Sigmoid colon (tissue), 6 donors: ENCODE measurements at regions not wholly inside any gene's neighbourhood (a gene's known extent, or its start where the extent isn't known, plus 50 kb on each side); places are given as distances from the start of the nearest gene placed in this dataset.

ENCODE experiments used
- DNase-seq: peaks from one replicate; pipeline ENCODE4 v3.0.0-alpha.2; 2019
- H3K27ac ChIP-seq, 4 donors: fragments of 200-600 bp; sonication (generic); one replicate each; pipeline ENCODE4 v1.5.1; 2016 to 2019; ENCODE audit warnings: mild to moderate bottlenecking in 1 of 4
- H3K27me3 ChIP-seq, 3 donors: fragments of 200-600 bp; sonication (generic); one replicate each; pipeline ENCODE4 v1.5.1; 2019; ENCODE audit warnings: mild to moderate bottlenecking in 1 of 3
- H3K36me3 ChIP-seq, 4 donors: fragments of 200-600 bp; sonication (generic); one replicate each; pipeline ENCODE4 v1.5.1; 2016 to 2019
- H3K4me1 ChIP-seq, 4 donors: fragments of 200-600 bp; sonication (generic); one replicate each; pipeline ENCODE4 v1.5.1; 2017 to 2019
- H3K4me3 ChIP-seq, 4 donors: fragments of 200-600 bp; sonication (generic); one replicate each; pipeline ENCODE4 v1.5.1; 2017 to 2019; ENCODE audit warnings: mild to moderate bottlenecking in 2 of 4, moderate library complexity in 1 of 4
- H3K9me3 ChIP-seq, 4 donors: fragments of 200-600 bp in 3 of 4; sonication (generic) in 3 of 4; one replicate each; pipeline versions ENCODE4 v1.5.1 to v1.6.1; 2013 to 2019
- CTCF ChIP-seq, 4 experiments: fragments of 450-650 bp in 3 of 4; fragments of 200-600 bp in 1 of 4; IDR thresholded peaks; one replicate each; pipeline ENCODE4 v1.5.1; 2016 to 2019; ENCODE audit warnings: antibody characterized with exemption in 4 of 4, mild to moderate bottlenecking in 3 of 4, moderate library complexity in 2 of 4
- EP300 ChIP-seq, 4 donors: sonication (generic); formaldehyde crosslinking; IDR thresholded peaks; one replicate each; pipeline ENCODE4 v1.6.1; 2017; ENCODE audit warnings: antibody characterized with exemption in 4 of 4
- POLR2A ChIP-seq, 2 donors: fragments of 450-650 bp; IDR thresholded peaks; one replicate each; pipeline ENCODE4 v1.6.1; 2016; ENCODE audit warnings: antibody characterized with exemption in 2 of 2, mild to moderate bottlenecking in 2 of 2, moderate library complexity in 2 of 2
- POLR2AphosphoS5 ChIP-seq, 4 donors: sonication (generic); formaldehyde crosslinking; IDR thresholded peaks; one replicate each; pipeline ENCODE4 v1.6.1; 2017; ENCODE audit warnings: antibody characterized with exemption in 4 of 4
- WGBS, 2 donors: extraction: QIAGEN DNeasy Blood & Tissue Kit; methylation state at CpG; one replicate each; pipeline ENCODE4 v1.1.7; 2013; 5-methylcytosine and 5-hydroxymethylcytosine counted together
- intact Hi-C: fragments of 100-400 bp; cut with DNase I; formaldehyde crosslinking; loops from one replicate; pipeline ENCODE4 v1.15.1; 2023
- donor health status: healthy with polysubstance abuse.
- donor health status: healthy.

GRCh38 chr21:38667291-38667870, 138.3 kb upstream of the ETS2 start:
- no peak overlapping the region for H3K27ac ChIP-seq
- DNase-seq = no peak
- H3K36me3 ChIP-seq = no peaks in the 10 kb centered on the region
- H3K9me3 ChIP-seq = no peaks in the 10 kb centered on the region
- TF ChIP-seq POLR2A (IDR thresholded peaks at IDR 0.05) (no peak), POLR2AphosphoS5 (IDR thresholded peaks at IDR 0.05) (no peak), EP300 (IDR thresholded peaks at IDR 0.05) (no peak), CTCF (IDR thresholded peaks at IDR 0.05) (no peak)
- peaks cover 0 to 19% (median 0%) of the 10 kb centered on the region in 3 donors for H3K27me3 ChIP-seq
- intact Hi-C loops = no loop called here
- H3K4me3 ChIP-seq = no peak overlapping the region
- 75 to 83% methylated on average over 11 of the region's 11 CpGs for WGBS, 2 donors
- peaks cover 0 to 7% (median 2%) of the 10 kb centered on the region in 4 donors for H3K4me1 ChIP-seq

DNA sequence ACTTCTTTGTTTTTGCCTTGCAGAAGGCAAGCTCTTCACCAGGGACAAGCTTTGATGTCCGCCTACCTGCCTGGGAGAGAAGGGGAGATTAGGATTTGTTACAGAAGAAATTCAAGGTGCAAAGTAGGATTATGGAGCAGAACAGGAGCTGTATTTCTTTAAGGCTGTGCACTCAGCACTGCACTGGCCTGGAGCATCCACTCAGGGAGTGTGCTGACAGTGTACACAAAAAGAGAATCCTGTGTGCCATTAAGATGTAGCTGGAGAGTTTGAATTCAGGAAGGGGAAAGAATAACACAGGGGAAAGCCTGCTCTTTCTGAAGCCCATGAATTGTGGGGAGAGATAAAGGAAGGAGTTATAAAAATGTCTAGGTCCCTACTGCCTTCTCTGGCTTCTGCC, 137.7 kb upstream of the ETS2 start:
- intact Hi-C loops = no loop called here
- no peaks in the 10 kb centered on the region for H3K36me3 ChIP-seq
- H3K27ac ChIP-seq = no peak overlapping the region
- TF ChIP-seq POLR2AphosphoS5 (IDR thresholded peaks at IDR 0.05) = no peak
- no peak for TF ChIP-seq POLR2A (IDR thresholded peaks at IDR 0.05)
- TF ChIP-seq EP300 (IDR thresholded peaks at IDR 0.05) = no peak
- H3K4me3 ChIP-seq = no peak overlapping the region
- H3K4me1 ChIP-seq = peaks cover 0 to 7% (median 2%) of the 10 kb centered on the region in 4 donors
- H3K9me3 ChIP-seq = no peaks in the 10 kb centered on the region
- peaks cover 0 to 16% (median 0%) of the 10 kb centered on the region in 3 donors for H3K27me3 ChIP-seq
- DNase-seq = no peak
- 84 to 92% methylated on average over 1 of the region's 1 CpG for WGBS, 2 donors

- Histone ChIP-seq H3K36me3 (no peaks in the 10 kb centered on the region), H3K27me3 (peaks cover 0 to 14% (median 0%) of the 10 kb centered on the region in 3 donors), H3K9me3 (no peaks in the 10 kb centered on the region), H3K27ac (no peak overlapping the region), H3K4me1 (peaks cover 0 to 7% (median 2%) of the 10 kb centered on the region in 4 donors), H3K4me3 (no peak overlapping the region)
- TF ChIP-seq CTCF (IDR thresholded peaks at IDR 0.05) (no peak), EP300 (IDR thresholded peaks at IDR 0.05) (no peak), POLR2A (IDR thresholded peaks at IDR 0.05) (no peak)
- intact Hi-C loops = no loop called here
- no peak for DNase-seq
- WGBS, 2 donors = 44 to 73% methylated on average over 6 of the region's 6 CpGs
Observed at GRCh38 chr21:38668541-38668940, 137.2 kb upstream of the ETS2 start.

DNA sequence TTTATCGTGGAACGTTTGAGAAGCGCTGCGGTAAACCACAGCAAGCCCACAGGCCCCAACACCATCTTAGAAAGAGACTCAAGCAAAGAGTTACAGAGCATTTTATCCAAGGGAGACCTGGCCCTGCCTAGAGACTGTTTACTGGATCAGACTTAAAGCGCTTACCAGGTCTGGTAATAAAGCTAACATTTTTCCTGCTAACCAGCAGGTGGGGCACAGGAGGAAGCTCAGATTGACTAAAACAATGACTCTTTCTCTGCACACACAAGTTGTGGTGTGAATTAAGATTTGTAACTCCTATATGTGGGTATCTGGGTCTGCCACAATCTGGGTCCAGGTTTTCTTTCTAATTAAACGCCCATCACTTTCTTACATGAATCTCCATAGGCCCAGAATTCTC, 136.5 kb upstream of the ETS2 start:
- no peaks in the 10 kb centered on the region for H3K9me3 ChIP-seq
- TF ChIP-seq POLR2AphosphoS5 (IDR thresholded peaks at IDR 0.05) (no peak), CTCF (IDR thresholded peaks at IDR 0.05) (no peak), POLR2A (IDR thresholded peaks at IDR 0.05) (no peak), EP300 (IDR thresholded peaks at IDR 0.05) (no peak)
- no peaks in the 10 kb centered on the region for H3K36me3 ChIP-seq
- H3K4me1 ChIP-seq = peaks cover 0 to 7% (median 2%) of the 10 kb centered on the region in 4 donors
- intact Hi-C loops = no loop called here
- 41 to 83% methylated on average over 6 of the region's 6 CpGs for WGBS, 2 donors
- H3K27ac ChIP-seq = no peak overlapping the region
- no peak for DNase-seq
- peaks cover 0 to 8% (median 0%) of the 10 kb centered on the region in 3 donors for H3K27me3 ChIP-seq
- H3K4me3 ChIP-seq = no peak overlapping the region

GRCh38 chr21:38670861-38671260, 134.9 kb upstream of the ETS2 start:
- TF ChIP-seq EP300 (IDR thresholded peaks at IDR 0.05) = no peak
- no peak for TF ChIP-seq CTCF (IDR thresholded peaks at IDR 0.05)
- no peak for TF ChIP-seq POLR2AphosphoS5 (IDR thresholded peaks at IDR 0.05)
- TF ChIP-seq POLR2A (IDR thresholded peaks at IDR 0.05) = no peak
- no peak overlapping the region for H3K4me3 ChIP-seq
- peaks cover 0 to 7% (median 2%) of the 10 kb centered on the region in 4 donors for H3K4me1 ChIP-seq
- no peaks in the 10 kb centered on the region for H3K9me3 ChIP-seq
- no peak overlapping the region for H3K27ac ChIP-seq
- peaks cover 0 to 5% (median 0%) of the 10 kb centered on the region in 3 donors for H3K27me3 ChIP-seq
- no peaks in the 10 kb centered on the region for H3K36me3 ChIP-seq
- intact Hi-C loops = no loop called here
- WGBS, 2 donors = 94 to 95% methylated on average over 7 of the region's 7 CpGs
- no peak for DNase-seq
